EL (cell line): ENCODE measurements at regions not wholly inside any gene's neighbourhood (a gene's known extent, or its start where the extent isn't known, plus 50 kb on each side); places are given as distances from the start of the nearest gene placed in this dataset.
A peak's percentile ranks its signal among the peaks of the same experiment; 100 is the strongest.

Source experiments
- DNase-seq: peaks from one replicate; pipeline ENCODE4 v3.0.0-alpha.2; 2016

DNA sequence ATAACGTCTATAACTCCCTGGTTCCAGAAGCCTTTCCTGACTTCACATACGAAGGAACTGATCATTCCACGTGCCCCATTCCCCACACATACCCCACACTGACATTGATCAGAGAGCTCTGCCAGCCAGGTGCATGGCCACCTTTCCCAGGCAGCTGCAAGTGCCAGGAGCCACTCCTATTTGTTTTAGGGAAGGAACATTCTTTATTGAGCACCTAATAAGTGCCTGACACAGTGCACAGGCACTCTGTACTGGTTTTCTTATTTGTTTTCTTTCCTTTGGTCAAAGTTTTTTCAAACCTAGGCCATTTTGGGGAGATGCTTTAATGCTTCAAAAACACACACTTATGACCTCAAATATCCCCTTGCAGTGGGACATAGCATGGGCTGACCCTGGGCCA is 50.0 kb downstream of the PITPNM2 start:
- DNase-seq: no peak

- no peak for DNase-seq
These were observed 50.4 kb downstream of the PITPNM2 start for GRCh38 chr12:123100450-123100849.

DNA sequence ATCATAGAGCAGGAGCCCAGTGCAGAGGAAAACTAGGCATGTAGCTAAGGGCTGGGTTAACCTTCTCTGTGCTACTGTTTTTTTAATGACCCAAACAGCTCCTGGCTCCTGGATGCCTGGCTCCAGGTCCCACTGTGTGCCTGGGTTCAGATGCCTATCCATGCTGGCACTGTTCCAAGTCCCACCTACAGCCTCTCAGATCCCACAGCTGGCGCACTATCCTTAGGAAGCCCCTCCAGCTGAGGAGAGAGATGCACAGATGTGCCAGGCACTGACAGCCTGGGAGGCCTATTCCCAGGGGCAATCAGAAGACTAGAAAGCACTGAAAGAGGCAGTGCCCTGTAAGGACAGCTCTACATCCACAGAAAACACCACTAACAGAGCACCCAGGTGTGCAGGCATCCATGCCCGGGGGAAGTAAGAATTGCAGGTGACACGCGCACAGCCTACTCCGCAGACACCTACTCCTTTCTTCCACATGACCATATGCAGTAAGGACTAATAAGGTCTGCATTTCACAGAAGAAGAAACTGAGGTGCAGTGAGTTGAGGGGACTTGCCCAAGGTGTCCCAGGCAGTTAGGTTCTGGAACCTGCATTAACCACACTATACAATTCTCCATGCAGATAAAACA is 51.2 kb downstream of the PITPNM2 start:
- no peak for DNase-seq

DNA sequence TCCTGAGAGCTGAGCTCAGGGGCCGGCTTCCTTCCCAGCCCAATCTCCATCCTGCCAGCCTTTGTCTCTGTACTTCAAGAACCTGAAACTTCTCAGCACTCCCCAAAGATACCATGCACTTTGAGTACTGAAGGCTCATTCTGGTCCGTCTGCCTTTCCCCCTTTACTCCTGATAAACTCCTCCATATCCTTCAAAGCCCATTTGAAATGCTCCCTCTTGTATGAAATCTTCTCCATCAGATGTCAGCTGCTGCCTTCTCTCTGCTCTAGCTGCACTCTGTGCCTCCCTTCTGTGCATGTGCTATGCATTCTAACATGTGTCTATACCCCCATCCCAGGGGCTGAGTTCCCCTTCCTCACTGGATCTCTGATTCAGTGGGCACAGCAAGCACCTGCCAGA is 52.1 kb downstream of the PITPNM2 start:
- no peak for DNase-seq

DNA sequence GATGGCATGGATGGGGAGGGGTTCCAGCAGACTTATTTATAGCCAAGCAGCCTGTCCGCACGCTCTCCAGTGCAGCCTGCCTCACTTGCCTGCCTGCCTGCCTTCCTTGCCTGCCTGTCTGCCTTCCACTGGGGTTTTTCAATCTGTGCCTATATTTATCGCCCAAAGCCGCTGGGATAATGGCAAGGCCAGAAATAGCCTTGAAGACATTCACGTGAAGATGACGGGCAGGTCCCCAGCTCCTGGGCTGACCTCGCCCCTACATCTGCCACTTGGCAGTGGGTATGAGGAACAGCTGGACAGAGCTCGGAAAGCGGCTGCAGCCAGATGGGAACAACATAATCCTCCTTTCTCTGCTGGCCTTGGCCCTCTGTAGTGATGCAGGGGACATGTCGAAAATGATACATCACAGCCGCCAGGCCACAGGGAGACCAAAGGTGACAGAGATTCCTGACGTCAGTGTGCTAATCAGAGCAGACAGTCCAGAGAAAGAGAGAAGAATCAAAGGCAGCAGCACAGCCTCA is 53.3 kb downstream of the PITPNM2 start:
- DNase-seq: no peak

GRCh38 chr12:123096741-123097140 is 54.1 kb downstream of the PITPNM2 start:
- DNase-seq: no peak

DNA sequence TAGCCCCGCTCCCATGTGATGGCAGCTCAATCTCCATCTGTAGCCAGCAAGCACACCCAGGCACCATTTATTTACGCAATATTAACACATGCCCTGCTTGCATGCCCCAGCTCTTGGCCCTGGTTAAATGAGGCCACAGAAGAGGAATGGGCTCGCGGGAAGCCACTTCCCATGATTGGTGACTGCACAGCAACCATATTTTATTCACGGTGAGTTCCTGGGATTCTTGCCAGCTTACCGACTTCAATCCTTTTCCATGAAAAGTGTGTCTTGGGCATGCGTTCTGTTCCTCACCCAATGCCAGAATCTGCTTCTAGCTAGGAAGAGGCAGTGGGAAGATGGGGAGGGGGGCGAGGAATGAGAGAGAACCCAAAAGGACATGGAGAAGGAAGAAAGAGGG is 54.7 kb downstream of the PITPNM2 start:
- no peak for DNase-seq

DNA sequence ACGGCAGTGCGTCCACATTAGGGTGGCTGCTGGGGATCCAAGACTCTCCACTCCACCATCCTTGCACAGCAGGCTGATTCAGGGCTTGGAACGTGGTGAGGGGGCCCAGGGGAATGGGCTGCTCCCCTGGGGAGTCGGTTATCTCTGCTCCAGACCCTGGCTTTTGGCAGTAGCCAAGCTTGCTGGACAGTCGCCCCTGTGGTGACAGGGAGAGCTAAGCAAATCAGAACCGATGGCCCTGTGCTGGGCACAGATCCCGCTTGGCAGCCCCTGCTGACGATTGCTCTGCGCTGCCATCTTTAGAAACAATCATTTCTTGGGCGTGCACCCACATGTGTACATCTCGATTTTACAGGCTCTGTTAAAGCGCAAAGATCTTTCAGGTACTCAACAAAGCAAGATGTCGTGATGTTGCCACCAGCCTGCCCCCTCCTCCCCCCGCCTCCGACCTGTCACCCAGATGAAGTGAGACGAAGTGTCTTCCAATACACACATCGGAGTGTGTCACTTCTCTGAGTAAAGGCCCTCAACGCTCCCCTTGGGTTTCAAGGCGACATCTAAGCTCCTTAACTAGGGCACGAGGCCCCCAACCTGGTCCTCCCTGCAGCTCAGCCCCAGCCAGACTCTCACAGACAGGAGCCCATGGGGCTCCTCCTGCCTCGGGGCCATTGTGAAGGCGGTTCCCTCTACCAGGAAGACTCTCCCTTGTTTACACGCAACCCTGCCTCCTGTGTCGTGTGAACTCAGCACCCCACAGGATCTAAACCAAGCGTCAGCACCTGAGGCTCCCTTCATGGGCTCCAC is 55.6 kb downstream of the PITPNM2 start:
- DNase-seq: no peak

- peak; percentile 91 for DNase-seq
These were observed 56.4 kb downstream of the PITPNM2 start for GRCh38 chr12:123094349-123095077.

DNA sequence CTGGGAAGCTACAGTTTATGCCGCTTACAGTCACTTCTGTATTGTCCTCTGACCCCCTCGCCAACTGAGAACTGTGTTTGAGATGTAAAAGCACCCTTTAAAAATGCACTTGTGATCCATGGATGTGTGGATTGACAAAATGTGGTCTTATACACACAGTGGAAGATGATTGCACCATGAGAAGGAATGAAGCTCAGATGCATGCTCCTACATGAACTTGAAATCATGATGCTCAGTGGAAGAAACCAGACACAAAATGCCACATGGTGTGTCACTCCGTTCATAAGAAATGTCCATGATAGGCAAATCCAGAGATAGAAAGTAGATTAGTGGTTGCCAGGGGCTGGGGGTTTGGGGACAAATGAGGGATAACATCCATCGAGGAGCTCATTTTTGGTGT is 58.0 kb downstream of the PITPNM2 start:
- no peak for DNase-seq

GRCh38 chr12:123091230-123092150 is 59.4 kb downstream of the PITPNM2 start:
- DNase-seq: no peak

DNA sequence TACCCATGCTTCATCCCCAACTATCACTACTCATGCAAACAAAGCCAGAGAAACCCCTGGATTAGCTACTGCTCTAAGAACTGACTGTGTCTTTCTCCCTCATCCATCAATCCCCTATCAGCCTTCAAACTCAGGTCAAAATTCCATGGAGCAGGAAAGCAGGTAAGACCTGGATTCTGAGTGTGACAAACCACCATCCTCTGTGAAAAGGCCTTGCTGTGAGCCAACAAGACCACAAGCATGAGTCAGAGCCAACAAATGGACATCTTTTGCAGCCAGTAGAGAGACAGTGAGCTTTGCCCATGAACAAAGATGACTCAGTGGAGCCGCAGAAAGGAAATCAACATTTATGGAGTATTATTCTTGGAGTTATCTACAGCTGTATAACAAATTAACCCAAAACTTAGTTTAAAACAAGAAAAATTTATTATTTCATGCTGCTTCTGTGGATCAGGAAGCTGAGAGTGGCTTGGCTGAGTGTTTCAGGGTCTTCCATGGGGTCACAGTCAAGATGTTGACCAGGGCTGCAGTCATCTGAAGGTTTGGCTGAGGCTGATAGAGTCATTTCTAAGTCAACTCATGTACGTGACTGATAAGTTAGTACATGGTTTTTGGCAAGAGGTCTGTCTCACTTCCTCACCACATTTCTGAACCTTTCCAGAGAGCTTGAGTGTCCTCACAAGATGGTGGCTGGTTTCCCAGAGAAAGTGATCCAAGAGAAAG is 61.1 kb downstream of the PITPNM2 start:
- DNase-seq: peak; percentile 96

- DNase-seq: no peak
These were observed 61.8 kb downstream of the PITPNM2 start for GRCh38 chr12:123089140-123089539.

- peak; percentile 65 for DNase-seq
These were observed 65.0 kb downstream of the PITPNM2 start for GRCh38 chr12:123085730-123086487.

DNA sequence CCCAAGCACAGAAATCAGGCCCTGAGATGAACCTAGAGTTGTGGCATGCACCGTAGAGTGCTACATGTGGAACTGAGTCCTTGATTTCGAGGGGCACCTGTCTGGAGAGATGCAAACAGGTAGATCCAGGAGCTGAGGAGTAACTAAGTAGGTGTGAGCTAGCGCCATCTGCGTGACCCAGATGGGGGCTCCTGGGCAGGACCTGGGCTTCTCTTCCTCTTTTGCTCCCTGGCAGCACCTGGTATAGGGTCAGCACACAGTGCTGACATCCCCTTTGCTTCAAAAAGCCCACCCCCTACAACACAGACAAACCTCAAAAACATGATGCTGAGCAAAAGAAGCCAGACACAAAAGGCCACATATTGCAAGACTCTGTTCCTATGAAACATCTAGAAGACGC is 65.8 kb downstream of the PITPNM2 start:
- DNase-seq: no peak

GRCh38 chr12:123083661-123084571 is 67.0 kb downstream of the PITPNM2 start:
- DNase-seq: no peak

GRCh38 chr12:123080634-123081033 is 70.3 kb downstream of the PITPNM2 start:
- DNase-seq: no peak

DNA sequence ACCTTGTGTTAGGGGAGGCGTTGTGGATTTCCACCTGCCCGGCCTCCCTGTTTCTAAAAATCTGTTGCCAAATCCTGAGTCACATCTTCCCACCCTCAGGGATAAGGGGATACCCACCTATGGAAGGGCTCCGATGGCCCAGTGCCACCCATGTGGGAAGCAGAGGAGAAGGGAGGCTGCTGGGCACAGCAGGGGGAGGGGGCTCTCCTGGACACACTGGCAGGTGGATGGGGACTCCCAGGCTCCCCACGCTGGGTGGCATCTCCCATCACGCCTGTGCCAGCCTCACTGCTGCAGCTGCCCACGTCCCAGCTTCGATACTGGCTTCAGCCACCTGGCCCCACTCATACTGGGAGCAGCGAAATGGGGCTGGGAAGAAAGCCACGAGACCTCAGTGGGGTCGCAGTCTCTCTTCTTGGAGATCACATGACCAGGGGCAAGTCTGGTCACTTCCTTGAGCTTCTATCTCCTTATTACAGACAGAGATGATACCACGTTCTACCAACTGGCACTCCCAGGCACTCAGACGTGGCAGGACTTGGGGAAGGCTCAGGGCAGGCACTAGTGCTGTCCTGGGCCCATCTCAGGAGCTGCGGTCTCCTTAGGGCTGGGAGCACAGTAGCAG is 72.2 kb downstream of the PITPNM2 start:
- DNase-seq: no peak

DNA sequence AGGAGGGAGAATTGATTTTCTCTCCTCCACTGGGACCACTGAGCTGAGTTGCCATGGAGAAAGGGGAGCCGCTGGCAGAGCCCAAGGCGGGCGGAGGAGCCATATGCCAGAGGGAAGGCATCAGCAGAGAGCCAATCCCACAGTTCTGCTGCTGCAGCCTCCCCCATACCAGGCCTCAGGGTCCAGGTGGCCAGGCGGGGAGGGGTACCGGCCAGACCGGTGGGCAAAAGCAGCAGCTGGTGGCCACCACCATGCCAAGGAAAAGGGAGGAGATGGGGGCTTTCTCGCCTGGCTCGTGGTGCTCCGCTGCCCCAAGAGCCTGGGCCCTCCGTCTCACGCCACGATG is 72.8 kb downstream of the PITPNM2 start:
- DNase-seq: no peak
